Breast epithelium (tissue), 4 donors: ENCODE measurements at regions not wholly inside any gene's neighbourhood (a gene's known extent, or its start where the extent isn't known, plus 50 kb on each side); places are given as distances from the start of the nearest gene placed in this dataset.

Source experiments
- DNase-seq, 2 donors: peaks; one replicate each; pipeline ENCODE4 v3.0.0-alpha.2; 2019; ENCODE audit warnings: low spot score in 2 of 2
- H3K27ac ChIP-seq, 2 donors: fragments of 200-600 bp; sonication (generic) in 1 of 2; one replicate each; pipeline ENCODE4 v1.5.1; 2016 to 2019; ENCODE audit warnings: mild to moderate bottlenecking in 1 of 2
- H3K27me3 ChIP-seq, 2 donors: fragments of 200-600 bp; sonication (generic) in 1 of 2; one replicate each; pipeline versions ENCODE4 v1.5.1 to v1.6.0; 2017 to 2019; ENCODE audit warnings: control low read depth in 1 of 2, mild to moderate bottlenecking in 1 of 2
- H3K36me3 ChIP-seq: fragments of 200-600 bp; one replicate; pipeline ENCODE4 v1.5.1; 2019
- H3K4me1 ChIP-seq, 2 donors: fragments of 200-600 bp; sonication (generic); one replicate each; pipeline ENCODE4 v1.5.1; 2016 to 2019; ENCODE audit warnings: control low read depth in 1 of 2
- H3K4me3 ChIP-seq, 3 donors: fragments of 200-600 bp; sonication (generic); 1 replicate in 2 of 3; 2 replicates in 1 of 3; pipeline ENCODE4 v1.5.1; 2016 to 2019; ENCODE audit warnings: mild to moderate bottlenecking in 3 of 3, moderate library complexity in 2 of 3
- H3K9me3 ChIP-seq, 2 donors: fragments of 200-600 bp; sonication (generic) in 1 of 2; one replicate each; pipeline ENCODE4 v1.5.1; 2016 to 2019; ENCODE audit warnings: control low read depth in 1 of 2
- CTCF ChIP-seq, 3 donors: fragments of 450-650 bp; IDR thresholded peaks; one replicate each; pipeline ENCODE4 v1.5.1; 2016 to 2017; ENCODE audit warnings: antibody characterized with exemption in 3 of 3, mild to moderate bottlenecking in 3 of 3, moderate library complexity in 3 of 3
- POLR2A ChIP-seq: fragments of 450-650 bp; IDR thresholded peaks from one replicate; pipeline ENCODE4 v1.6.1; 2016; ENCODE audit warnings: antibody characterized with exemption, mild to moderate bottlenecking, moderate library complexity
- POLR2AphosphoS5 ChIP-seq, 3 donors: sonication (generic); formaldehyde crosslinking; IDR thresholded peaks; one replicate each; pipeline ENCODE4 v1.6.1; 2017; ENCODE audit warnings: antibody characterized with exemption in 3 of 3
- intact Hi-C: fragments of 100-400 bp; cut with DNase I; formaldehyde crosslinking; loops from one replicate; pipeline ENCODE4 v1.15.1; 2023; ENCODE audit warnings: low total_unique reads

DNA sequence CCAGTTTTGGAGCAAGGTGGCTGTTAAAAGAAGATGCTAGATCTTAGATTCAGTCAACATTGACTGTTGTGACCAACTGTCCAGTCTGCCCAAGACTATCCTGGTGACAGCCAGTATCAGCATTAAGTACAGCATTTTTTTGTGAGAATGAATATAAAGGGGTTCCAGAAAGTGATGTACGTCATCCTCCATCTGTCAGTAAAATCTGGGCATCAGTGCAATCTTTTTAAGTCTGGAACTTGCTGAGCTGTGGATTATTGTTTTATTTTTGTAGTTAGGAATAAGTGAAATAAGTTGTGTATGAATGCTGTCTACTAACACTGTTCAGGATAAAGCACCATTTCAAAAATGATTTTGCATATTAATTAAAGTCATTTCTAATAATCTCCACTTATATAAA is 1020.0 kb upstream of the GHITM start:
- Histone ChIP-seq H3K9me3 (no peaks in the 10 kb centered on the region), H3K36me3 (no peaks in the 10 kb centered on the region), H3K27me3 (no peaks in the 10 kb centered on the region), H3K27ac (no peak overlapping the region), H3K4me3 (no peak overlapping the region), H3K4me1 (no peaks in the 10 kb centered on the region)
- DNase-seq, result no peak
- intact Hi-C loops, result no loop called here
- TF ChIP-seq CTCF (IDR thresholded peaks at IDR 0.05) (no peak), POLR2AphosphoS5 (IDR thresholded peaks at IDR 0.05) (no peak), POLR2A (no peak)

DNA sequence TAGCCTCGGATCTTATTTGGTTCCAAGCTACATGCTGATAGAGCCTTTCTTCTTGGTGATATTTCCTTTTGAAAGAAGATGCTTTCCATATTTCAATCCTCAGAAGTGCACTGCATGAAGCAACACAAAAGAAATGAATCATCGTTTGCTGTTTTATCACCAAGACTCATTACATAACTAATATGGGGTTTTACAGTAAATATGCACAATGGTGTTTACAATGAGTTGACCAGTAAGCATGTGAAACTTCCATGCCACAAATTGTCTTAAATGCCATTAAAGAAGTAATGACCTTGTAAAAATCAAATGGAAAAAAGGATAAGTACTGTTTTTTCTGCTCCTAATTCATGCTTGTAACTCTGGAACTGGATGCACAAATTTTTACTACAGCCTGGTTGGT is 1017.0 kb upstream of the GHITM start:
- H3K36me3 ChIP-seq, result no peaks in the 10 kb centered on the region
- H3K27me3 ChIP-seq, result no peaks in the 10 kb centered on the region
- DNase-seq, result no peak
- TF ChIP-seq POLR2AphosphoS5 (IDR thresholded peaks at IDR 0.05), result no peak
- TF ChIP-seq CTCF (IDR thresholded peaks at IDR 0.05), result no peak
- no peak for TF ChIP-seq POLR2A
- no peaks in the 10 kb centered on the region for H3K9me3 ChIP-seq
- intact Hi-C loops, result no loop called here
- no peak overlapping the region for H3K27ac ChIP-seq
- H3K4me3 ChIP-seq, result no peak overlapping the region
- H3K4me1 ChIP-seq, result no peaks in the 10 kb centered on the region

DNA sequence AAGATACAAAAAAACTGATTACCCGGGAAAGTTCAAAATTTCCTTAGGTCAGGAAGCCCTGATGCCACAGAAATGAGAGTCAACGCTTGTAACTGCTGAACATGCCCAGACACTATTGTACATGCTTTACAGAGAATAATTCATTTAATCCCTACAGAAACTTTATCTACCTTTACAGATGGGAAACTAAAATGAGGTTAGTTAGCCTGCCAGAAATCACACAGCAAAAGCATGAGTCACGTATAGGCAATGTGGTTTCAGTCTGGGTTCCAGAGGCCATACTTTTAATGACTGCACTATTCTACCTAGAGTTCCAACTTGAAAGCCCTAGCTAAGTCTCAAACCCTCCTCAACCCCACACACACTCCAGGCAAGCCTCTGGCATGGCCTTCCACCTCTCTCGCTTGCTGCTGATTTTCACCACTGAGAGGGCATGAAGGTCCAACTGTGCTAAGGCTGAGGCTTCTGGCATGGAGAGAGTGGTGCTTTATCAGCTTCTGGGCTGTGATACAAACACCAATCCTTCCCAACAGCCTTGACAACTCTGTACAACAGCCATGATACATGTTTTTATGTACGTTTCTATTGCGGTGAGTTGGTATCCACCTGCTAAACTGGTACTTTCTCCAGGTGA is 1011.2 kb upstream of the GHITM start:
- Histone ChIP-seq H3K4me1 (no peaks in the 10 kb centered on the region), H3K36me3 (peaks cover 3% of the 10 kb centered on the region), H3K4me3 (no peak overlapping the region), H3K27ac (no peak overlapping the region), H3K9me3 (no peaks in the 10 kb centered on the region), H3K27me3 (no peaks in the 10 kb centered on the region)
- intact Hi-C loops, result no loop called here
- no peak for DNase-seq
- TF ChIP-seq POLR2A (no peak), CTCF (IDR thresholded peaks at IDR 0.05) (no peak), POLR2AphosphoS5 (IDR thresholded peaks at IDR 0.05) (no peak)

- intact Hi-C loops, result no loop called here
- Histone ChIP-seq H3K36me3 (no peaks in the 10 kb centered on the region), H3K4me1 (no peaks in the 10 kb centered on the region), H3K27ac (no peak overlapping the region), H3K9me3 (no peaks in the 10 kb centered on the region), H3K27me3 (no peaks in the 10 kb centered on the region), H3K4me3 (no peak overlapping the region)
- no peak for DNase-seq
- no peak for TF ChIP-seq POLR2A
- TF ChIP-seq CTCF (IDR thresholded peaks at IDR 0.05), result no peak
- no peak for TF ChIP-seq POLR2AphosphoS5 (IDR thresholded peaks at IDR 0.05)
Measured at GRCh38 chr10:83140811-83141210, 998.5 kb upstream of the GHITM start.

GRCh38 chr10:83142074-83142563 is 997.2 kb upstream of the GHITM start:
- no peaks in the 10 kb centered on the region for H3K4me1 ChIP-seq
- DNase-seq, result no peak
- H3K27me3 ChIP-seq, result no peaks in the 10 kb centered on the region
- intact Hi-C loops, result no loop called here
- H3K27ac ChIP-seq, result no peak overlapping the region
- TF ChIP-seq POLR2AphosphoS5 (IDR thresholded peaks at IDR 0.05) (no peak), CTCF (IDR thresholded peaks at IDR 0.05) (no peak), POLR2A (no peak)
- H3K9me3 ChIP-seq, result no peaks in the 10 kb centered on the region
- H3K36me3 ChIP-seq, result no peaks in the 10 kb centered on the region
- H3K4me3 ChIP-seq, result no peak overlapping the region
